HepG2 (cell line): ENCODE measurements at regions not wholly inside any gene's neighbourhood (a gene's known extent, or its start where the extent isn't known, plus 50 kb on each side); places are given as distances from the start of the nearest gene placed in this dataset.
A peak's percentile ranks its signal among the peaks of the same experiment; 100 is the strongest.

Experiments used
- ATAC-seq: fragments of 200-7000 bp; cut with Tn5 transposase; 3 replicates; pipeline ENCODE4 v1.9.1; 2020; ENCODE audit warnings: mild to moderate bottlenecking, moderate library complexity
- BruUV-seq: library from RNA; stranded (reverse); fragments of 400-500 nt; replicated peaks from 2 replicates; lab custom pipeline; 2021; lab: Mats Ljungman, UMichigan
- CTCF ChIA-PET: fragments of 300-600 bp; formaldehyde crosslinking; extraction: SDS; loops from one replicate; lab custom pipeline; 2021; ENCODE audit warnings: low total read pairs, inconsistent platforms, low intra/inter-chr PET ratio; lab: Yijun Ruan, JAX
- POLR2A ChIA-PET: fragments of 350-600 bp; sonication (Branson Sonifier 250); formaldehyde crosslinking; loops from one replicate; lab custom pipeline; 2020; ENCODE audit warnings: antibody characterized with exemption, inconsistent platforms; lab: Yijun Ruan, JAX
- DNase-seq: peaks from one replicate; pipeline ENCODE4 v3.0.0-alpha.2; 2015; ENCODE audit warnings: low spot score
- FAIRE-seq: peaks from 3 replicates; lab custom pipeline; 2011; peaks lifted over from hg19 to GRCh38; lab: Jason Lieb, UNC
- H2AFZ ChIP-seq: one replicate; pipeline ENCODE4 v1.6.1; 2011; ENCODE audit warnings: low read length, inconsistent platforms
- H3K27ac ChIP-seq: fragments of 300-600 bp; 3 replicates; pipeline ENCODE4 v1.8.0; 2011; ENCODE audit warnings: mixed run types, mild to moderate bottlenecking, mixed read lengths, low read length, inconsistent platforms; ENCODE audit not compliant: insufficient read depth; ENCODE audit errors: extremely low read length
- H3K27me3 ChIP-seq, 2 experiments: fragments of 200-600 bp in 1 of 2; 2 replicates in 1 of 2; 3 replicates in 1 of 2; pipeline versions ENCODE4 v1.6.0 to v1.8.0; 2011; ENCODE audit warnings: low read length in 2 of 2, mild to moderate bottlenecking in 2 of 2, moderate library complexity in 2 of 2, inconsistent platforms in 1 of 2; ENCODE audit not compliant: insufficient read depth in 2 of 2, control insufficient read depth in 1 of 2
- H3K36me3 ChIP-seq, 2 experiments: fragments of 200-600 bp in 1 of 2; replicated peaks in 1 of 2; 2 replicates in 1 of 2; 3 replicates in 1 of 2; pipeline versions ENCODE4 v1.5.1 to v1.8.0; 2011; ENCODE audit warnings: low read length in 2 of 2, inconsistent platforms in 1 of 2; ENCODE audit not compliant: insufficient read depth in 2 of 2, control insufficient read depth in 1 of 2
- H3K4me1 ChIP-seq: 2 replicates; pipeline ENCODE4 v1.5.1; 2012; ENCODE audit warnings: low read length, inconsistent platforms; ENCODE audit not compliant: insufficient read depth
- H3K4me2 ChIP-seq: 2 replicates; pipeline ENCODE4 v1.6.0; 2011; ENCODE audit warnings: low read depth, low read length, inconsistent platforms
- H3K4me3 ChIP-seq, 3 experiments: fragments of 200-600 bp in 1 of 3; sonication (generic), shearing (Covaris generic) in 1 of 3; replicated peaks in 1 of 3; 2 replicates each; pipeline ENCODE4 v1.5.1; 2011 to 2016; ENCODE audit warnings: low read length in 3 of 3, inconsistent platforms in 2 of 3, low read depth in 2 of 3, mild to moderate bottlenecking in 2 of 3, control low read depth in 1 of 3, mixed read lengths in 1 of 3; ENCODE audit not compliant: insufficient read depth in 1 of 3
- H3K79me2 ChIP-seq: one replicate; pipeline ENCODE4 v1.6.1; 2011; ENCODE audit warnings: low read length, inconsistent platforms; ENCODE audit not compliant: insufficient read depth
- H3K9ac ChIP-seq: 2 replicates; pipeline ENCODE4 v1.6.0; 2011; ENCODE audit warnings: mild to moderate bottlenecking, low read depth, low read length, inconsistent platforms; ENCODE audit not compliant: insufficient read depth
- H3K9me3 ChIP-seq: 2 replicates; pipeline ENCODE4 v1.5.1; 2012; ENCODE audit warnings: mild to moderate bottlenecking, low read length
- H4K20me1 ChIP-seq: 2 replicates; pipeline ENCODE4 v1.6.0; 2011; ENCODE audit warnings: inconsistent platforms, mild to moderate bottlenecking, low read length, moderate library complexity; ENCODE audit not compliant: insufficient read depth
- FUBP1 ChIP-seq: sonication (generic); formaldehyde crosslinking; IDR thresholded peaks from 2 replicates; pipeline ENCODE4 v1.5.1; 2020; ENCODE audit warnings: missing genetic modification reagents, mild to moderate bottlenecking, borderline replicate concordance
- KMT2B ChIP-seq: IDR thresholded peaks from 2 replicates; pipeline ENCODE4 v1.6.1; 2016; ENCODE audit warnings: missing genetic modification reagents, missing compliant biosample characterization
- MAFF ChIP-seq: IDR thresholded peaks from 2 replicates; pipeline ENCODE4 v1.6.1; 2011; ENCODE audit warnings: low read depth, low read length, improper control_type of control experiment
- MAFK ChIP-seq, 2 experiments: IDR thresholded peaks in 1 of 2; conservative IDR thresholded peaks in 1 of 2; 2 replicates each; pipeline ENCODE4 v1.6.1; 2011; ENCODE audit warnings: improper control_type of control experiment in 2 of 2, low read length in 2 of 2
- REPIN1 ChIP-seq: sonication (generic); formaldehyde crosslinking; IDR thresholded peaks from 2 replicates; pipeline ENCODE4 v1.8.0; 2022; ENCODE audit warnings: missing genetic modification reagents, low read depth, mild to moderate bottlenecking, borderline replicate concordance
- STAG1 ChIP-seq: sonication (generic); formaldehyde crosslinking; IDR thresholded peaks from 2 replicates; pipeline ENCODE4 v1.4.0; 2020; ENCODE audit warnings: missing genetic modification reagents
- THYN1 ChIP-seq: sonication (generic); formaldehyde crosslinking; IDR thresholded peaks from 2 replicates; pipeline ENCODE4 v1.8.1; 2023; ENCODE audit warnings: low read depth, mild to moderate bottlenecking, moderate library complexity, missing genetic modification reagents, borderline replicate concordance
- ZNF282 ChIP-seq: fragments of 450-650 bp; IDR thresholded peaks from 2 replicates; pipeline ENCODE4 v1.6.1; 2018; ENCODE audit not compliant: partially characterized antibody
- ZNF567 ChIP-seq: sonication (generic); formaldehyde crosslinking; IDR thresholded peaks from 2 replicates; pipeline ENCODE4 v1.8.1; 2023; ENCODE audit warnings: mild to moderate bottlenecking, missing genetic modification reagents, borderline replicate concordance
- WGBS: methylation state at CpG from one replicate; pipeline ENCODE4 v1.1.6; 2017; ENCODE audit warnings: low lambda C conversion rate; 5-methylcytosine and 5-hydroxymethylcytosine counted together
- in situ Hi-C: cut with HindIII; loops from 2 replicates; pipeline ENCODE4 v1.10.0; 2017; ENCODE audit warnings: low pct_unique_long_range_greater_than_20kb; ENCODE audit not compliant: extremely low pct_ligation_motif_present
- intact Hi-C: fragments of 100-400 bp; cut with micrococcal nuclease; formaldehyde crosslinking; loops from one replicate; pipeline ENCODE4 v1.10.0; 2022; ENCODE audit not compliant: unreplicated experiment
- TF ChIP-seq, protein P1 (sequence below): sonication (generic); formaldehyde crosslinking; IDR thresholded peaks from 2 replicates; pipeline ENCODE4 v1.4.0; 2020; ENCODE audit warnings: missing genetic modification reagents, mild to moderate bottlenecking, borderline replicate concordance
- TF ChIP-seq, protein P2 (sequence below): sonication (generic); formaldehyde crosslinking; IDR thresholded peaks from 2 replicates; pipeline ENCODE4 v1.4.0; 2020; ENCODE audit warnings: missing genetic modification reagents, mild to moderate bottlenecking, borderline replicate concordance

- in situ Hi-C loops (no loop called here), intact Hi-C loops (no loop called here)
- DNase-seq = no peak
- Histone ChIP-seq H3K36me3 (no peaks in the 10 kb centered on the region), H3K79me2 (no peaks in the 10 kb centered on the region), H3K4me1 (no peaks in the 10 kb centered on the region), H3K9ac (no peak overlapping the region), H3K4me3 (no peak overlapping the region), H3K27ac (no peak overlapping the region), H4K20me1 (no peaks in the 10 kb centered on the region), H3K27me3 (no peaks in the 10 kb centered on the region)
- CTCF ChIA-PET = no interaction called here
- POLR2A ChIA-PET = no interaction called here
- TF ChIP-seq ZNF282 = no peak
- peak; percentile 90 for TF ChIP-seq MAFF
- TF ChIP-seq MAFK (conservative IDR thresholded peaks at IDR 0.05 in 1 of 2, IDR thresholded peaks at IDR 0.05 in 1 of 2; ENCODE audit: low read length in 2 of 2) = peak; percentile 86 to 95
- TF ChIP-seq, protein P1, sequence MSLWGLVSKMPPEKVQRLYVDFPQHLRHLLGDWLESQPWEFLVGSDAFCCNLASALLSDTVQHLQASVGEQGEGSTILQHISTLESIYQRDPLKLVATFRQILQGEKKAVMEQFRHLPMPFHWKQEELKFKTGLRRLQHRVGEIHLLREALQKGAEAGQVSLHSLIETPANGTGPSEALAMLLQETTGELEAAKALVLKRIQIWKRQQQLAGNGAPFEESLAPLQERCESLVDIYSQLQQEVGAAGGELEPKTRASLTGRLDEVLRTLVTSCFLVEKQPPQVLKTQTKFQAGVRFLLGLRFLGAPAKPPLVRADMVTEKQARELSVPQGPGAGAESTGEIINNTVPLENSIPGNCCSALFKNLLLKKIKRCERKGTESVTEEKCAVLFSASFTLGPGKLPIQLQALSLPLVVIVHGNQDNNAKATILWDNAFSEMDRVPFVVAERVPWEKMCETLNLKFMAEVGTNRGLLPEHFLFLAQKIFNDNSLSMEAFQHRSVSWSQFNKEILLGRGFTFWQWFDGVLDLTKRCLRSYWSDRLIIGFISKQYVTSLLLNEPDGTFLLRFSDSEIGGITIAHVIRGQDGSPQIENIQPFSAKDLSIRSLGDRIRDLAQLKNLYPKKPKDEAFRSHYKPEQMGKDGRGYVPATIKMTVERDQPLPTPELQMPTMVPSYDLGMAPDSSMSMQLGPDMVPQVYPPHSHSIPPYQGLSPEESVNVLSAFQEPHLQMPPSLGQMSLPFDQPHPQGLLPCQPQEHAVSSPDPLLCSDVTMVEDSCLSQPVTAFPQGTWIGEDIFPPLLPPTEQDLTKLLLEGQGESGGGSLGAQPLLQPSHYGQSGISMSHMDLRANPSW = no peak
- TF ChIP-seq, all 625 proteins: peak for 2
- peaks cover 16% of the 10 kb centered on the region for H3K9me3 ChIP-seq
- no peak for ATAC-seq
- no TSS peak for BruUV-seq
- no peak overlapping the region for H3K4me2 ChIP-seq
- no peak overlapping the region for H2AFZ ChIP-seq
- FAIRE-seq = no peak
- 2% methylated on average over 1 of the region's 1 CpG for WGBS
These were observed 395.1 kb upstream of the KHDRBS2 start for GRCh38 chr6:62681108-62681507.

DNA sequence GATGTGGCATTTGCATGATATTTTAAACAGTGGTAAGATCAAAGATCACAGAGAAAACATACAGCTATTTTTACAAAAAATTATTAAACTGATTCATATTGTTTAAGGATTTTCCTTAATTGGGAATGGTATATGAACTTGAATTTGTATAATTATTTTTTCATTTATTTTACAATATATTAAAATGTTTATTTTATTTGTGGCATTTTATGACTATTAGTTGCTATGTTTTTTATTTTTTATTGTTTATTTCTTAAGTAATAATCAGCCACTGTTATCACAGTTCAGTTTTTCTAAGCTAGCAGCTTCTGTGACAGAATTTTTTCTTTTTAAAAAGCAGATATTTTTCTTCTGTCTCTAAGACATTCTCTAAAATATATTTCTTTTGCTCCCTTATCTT, 387.0 kb upstream of the KHDRBS2 start:
- no peak overlapping the region for H3K27ac ChIP-seq
- intact Hi-C loops (no loop called here), in situ Hi-C loops (no loop called here)
- H3K36me3 ChIP-seq = no peaks in the 10 kb centered on the region
- H3K4me3 ChIP-seq = no peak overlapping the region
- H2AFZ ChIP-seq = no peak overlapping the region
- POLR2A ChIA-PET = no interaction called here
- H3K4me1 ChIP-seq = no peaks in the 10 kb centered on the region
- no peak overlapping the region for H3K9ac ChIP-seq
- ATAC-seq = no peak
- no peak overlapping the region for H3K4me2 ChIP-seq
- H4K20me1 ChIP-seq = no peaks in the 10 kb centered on the region
- no TSS peak for BruUV-seq
- DNase-seq = no peak
- CTCF ChIA-PET = no interaction called here
- peaks cover 10% of the 10 kb centered on the region for H3K9me3 ChIP-seq
- FAIRE-seq = no peak
- no peaks in the 10 kb centered on the region for H3K79me2 ChIP-seq
- H3K27me3 ChIP-seq = no peaks in the 10 kb centered on the region
- TF ChIP-seq STAG1 (CRISPR knock-in tag) (no peak), ZNF567 (no peak), KMT2B (CRISPR knock-in tag) (no peak), REPIN1 (CRISPR knock-in tag) (no peak), FUBP1 (CRISPR knock-in tag) (no peak), THYN1 (CRISPR knock-in tag) (no peak)
- TF ChIP-seq, protein P2, sequence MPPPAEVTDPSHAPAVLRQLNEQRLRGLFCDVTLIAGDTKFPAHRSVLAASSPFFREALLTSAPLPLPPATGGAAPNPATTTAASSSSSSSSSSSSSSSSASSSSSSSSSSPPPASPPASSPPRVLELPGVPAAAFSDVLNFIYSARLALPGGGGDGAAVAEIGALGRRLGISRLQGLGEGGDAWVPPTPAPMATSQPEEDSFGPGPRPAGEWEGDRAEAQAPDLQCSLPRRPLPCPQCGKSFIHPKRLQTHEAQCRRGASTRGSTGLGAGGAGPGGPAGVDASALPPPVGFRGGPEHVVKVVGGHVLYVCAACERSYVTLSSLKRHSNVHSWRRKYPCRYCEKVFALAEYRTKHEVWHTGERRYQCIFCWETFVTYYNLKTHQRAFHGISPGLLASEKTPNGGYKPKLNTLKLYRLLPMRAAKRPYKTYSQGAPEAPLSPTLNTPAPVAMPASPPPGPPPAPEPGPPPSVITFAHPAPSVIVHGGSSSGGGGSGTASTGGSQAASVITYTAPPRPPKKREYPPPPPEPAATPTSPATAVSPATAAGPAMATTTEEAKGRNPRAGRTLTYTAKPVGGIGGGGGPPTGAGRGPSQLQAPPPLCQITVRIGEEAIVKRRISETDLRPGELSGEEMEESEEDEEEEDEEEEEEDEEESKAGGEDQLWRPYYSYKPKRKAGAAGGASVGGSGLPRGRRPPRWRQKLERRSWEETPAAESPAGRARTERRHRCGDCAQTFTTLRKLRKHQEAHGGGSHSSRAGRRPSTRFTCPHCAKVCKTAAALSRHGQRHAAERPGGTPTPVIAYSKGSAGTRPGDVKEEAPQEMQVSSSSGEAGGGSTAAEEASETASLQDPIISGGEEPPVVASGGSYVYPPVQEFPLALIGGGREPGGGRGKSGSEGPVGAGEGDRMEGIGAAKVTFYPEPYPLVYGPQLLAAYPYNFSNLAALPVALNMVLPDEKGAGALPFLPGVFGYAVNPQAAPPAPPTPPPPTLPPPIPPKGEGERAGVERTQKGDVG (CRISPR knock-in tag) = no peak
